HG02588 (cell line): ENCODE measurements at regions not wholly inside any gene's neighbourhood (a gene's known extent, or its start where the extent isn't known, plus 50 kb on each side); places are given as distances from the start of the nearest gene placed in this dataset.
A peak's percentile ranks its signal among the peaks of the same experiment; 100 is the strongest.

Source experiments
- ATAC-seq: cut with Tn5 transposase; IDR thresholded peaks from one replicate; pipeline ENCODE4 v1.9.1; 2021; ENCODE audit warnings: mild to moderate bottlenecking, moderate library complexity; ENCODE audit not compliant: unreplicated experiment

DNA sequence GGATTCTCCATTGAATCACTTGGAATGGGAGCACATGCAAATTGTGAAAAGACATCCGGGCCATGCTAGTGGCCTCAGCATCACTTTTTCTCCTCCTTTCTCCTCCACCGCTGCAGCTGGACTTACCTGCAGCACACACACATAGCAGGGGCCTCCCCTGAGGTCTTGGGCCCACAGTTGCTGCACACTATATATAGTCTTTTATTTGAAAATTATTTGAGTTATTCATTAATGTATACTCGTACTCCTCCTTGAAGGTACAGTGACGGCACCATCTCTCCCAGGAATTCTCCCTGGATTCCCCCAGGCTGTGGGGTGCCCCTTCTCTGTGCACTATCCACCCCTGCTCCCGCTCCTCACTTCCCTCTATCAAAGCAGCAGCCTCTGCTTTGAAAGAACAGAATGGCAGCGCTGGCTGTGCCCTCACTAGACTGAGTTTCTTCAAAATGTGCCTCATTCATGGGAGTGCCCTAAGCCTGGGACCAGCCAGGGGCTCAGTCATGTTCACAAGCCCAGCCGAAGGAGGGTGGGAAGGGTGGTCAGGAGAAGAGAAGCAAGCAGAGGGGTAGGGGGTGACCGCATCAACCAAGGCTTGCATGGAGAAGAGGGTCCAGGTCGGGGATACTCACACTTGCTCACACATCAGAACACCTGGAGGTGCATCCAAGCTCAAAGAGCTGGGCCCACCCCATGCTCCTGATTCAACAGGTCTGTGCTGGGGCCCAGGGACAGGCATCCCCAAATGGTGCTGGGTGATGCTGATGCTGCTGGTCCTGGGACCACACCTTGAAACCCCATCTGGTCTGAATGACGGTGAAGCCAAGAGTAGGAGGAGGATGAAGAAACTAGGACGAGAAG lies 156.2 kb upstream of the ZMIZ1 start:
- ATAC-seq = no peak

- no peak for ATAC-seq
Measured at GRCh38 chr10:78913219-78914059, 155.3 kb upstream of the ZMIZ1 start.

- no peak for ATAC-seq
Measured at GRCh38 chr10:78914060-78914378, 154.7 kb upstream of the ZMIZ1 start.

GRCh38 chr10:78914502-78915189 lies 154.1 kb upstream of the ZMIZ1 start:
- peak; percentile 50 for ATAC-seq

GRCh38 chr10:78915190-78915518 lies 153.6 kb upstream of the ZMIZ1 start:
- peak; percentile 32 for ATAC-seq

GRCh38 chr10:78916227-78916626 lies 152.5 kb upstream of the ZMIZ1 start:
- no peak for ATAC-seq

DNA sequence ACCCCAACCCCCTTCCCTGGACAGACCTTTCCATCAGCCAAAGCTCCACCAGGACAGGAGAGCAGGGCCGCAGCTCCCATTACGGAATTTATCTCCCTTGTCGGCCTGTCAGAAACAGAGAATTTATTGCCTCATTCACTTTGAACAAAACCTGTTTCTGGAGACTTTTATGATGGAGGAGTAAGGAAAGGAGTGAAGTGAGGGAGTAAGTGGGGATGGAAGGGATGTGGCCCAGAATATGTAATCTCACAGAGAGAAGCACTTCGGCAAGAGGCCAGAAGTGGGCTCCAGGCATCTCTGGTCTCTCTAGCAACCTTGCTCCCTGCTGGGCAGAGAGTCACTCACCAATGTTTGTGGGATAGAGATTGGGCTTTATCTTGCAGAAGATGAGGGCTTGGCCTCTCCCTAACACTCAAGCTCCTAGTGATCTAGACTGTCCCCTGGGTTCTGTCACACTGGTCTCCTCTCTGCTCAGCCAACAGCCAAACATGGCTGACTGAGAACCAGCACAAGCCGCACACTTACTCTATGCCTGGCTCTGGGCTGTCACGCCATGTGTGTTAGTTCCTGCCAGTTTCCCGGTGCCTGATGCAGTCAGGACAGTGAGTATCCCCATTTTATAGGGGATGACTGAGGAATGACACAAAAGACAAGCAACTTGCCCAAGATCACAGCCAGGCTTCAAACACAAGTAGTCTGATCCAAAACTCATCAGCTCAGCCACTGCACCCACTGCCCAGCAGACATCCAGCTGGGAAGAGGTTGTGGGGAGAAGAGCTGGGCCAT lies 149.4 kb upstream of the ZMIZ1 start:
- ATAC-seq = no peak

GRCh38 chr10:78920011-78920410 lies 148.8 kb upstream of the ZMIZ1 start:
- ATAC-seq = no peak

DNA sequence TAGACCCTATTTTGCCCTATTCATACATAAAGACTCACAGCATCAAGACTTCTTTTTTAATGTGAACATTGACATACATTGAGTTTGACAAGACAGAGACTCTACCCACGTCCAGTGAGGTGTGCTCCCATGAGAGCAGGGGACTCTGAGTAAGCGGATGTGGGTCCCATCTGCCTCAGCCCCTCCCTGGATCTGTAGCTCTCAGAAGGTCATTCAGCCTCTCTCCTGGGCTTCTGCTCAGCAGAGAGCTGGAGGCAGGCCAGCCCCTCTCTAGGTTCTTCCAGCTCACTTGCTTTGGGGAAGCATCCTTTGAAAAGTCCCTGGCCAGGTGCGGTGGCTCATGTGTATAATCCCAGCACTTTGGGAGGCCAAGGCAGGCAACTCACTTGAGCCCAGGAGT lies 146.9 kb upstream of the ZMIZ1 start:
- no peak for ATAC-seq

- ATAC-seq = no peak
Measured at GRCh38 chr10:78923647-78924318, 145.0 kb upstream of the ZMIZ1 start.

DNA sequence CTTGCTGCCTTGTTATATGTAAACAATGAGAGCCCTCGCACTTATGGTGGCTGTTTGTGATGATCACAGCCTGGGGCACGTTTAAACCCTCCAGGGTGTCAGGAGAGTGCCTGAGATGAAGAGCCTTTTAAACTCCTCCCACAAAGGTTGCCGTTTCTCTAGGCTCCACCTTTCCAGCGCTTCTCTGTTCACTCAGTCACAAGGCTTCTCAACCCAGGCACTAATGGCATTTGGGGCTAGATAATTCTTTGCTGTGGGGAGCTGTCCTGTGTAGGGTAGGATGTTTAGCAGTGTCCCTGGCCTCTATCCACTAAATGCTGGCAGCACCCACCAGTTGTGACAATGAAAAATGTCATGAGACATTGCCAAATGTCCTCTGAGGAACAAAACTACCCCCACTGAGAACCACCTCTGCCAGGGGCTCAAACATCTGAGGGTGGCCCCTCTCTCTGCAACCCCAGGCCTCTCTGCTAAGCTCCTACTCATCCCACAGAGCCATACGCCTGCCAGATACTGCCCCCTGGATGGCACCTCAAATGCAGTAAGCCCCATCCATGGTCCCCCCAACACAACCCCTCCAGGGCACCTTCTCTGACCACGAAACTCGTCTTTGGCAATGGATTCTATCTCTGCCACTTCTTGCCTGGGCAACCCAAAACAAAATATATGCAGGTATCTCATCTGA lies 144.3 kb upstream of the ZMIZ1 start:
- ATAC-seq = no peak

GRCh38 chr10:78925275-78925674 lies 143.5 kb upstream of the ZMIZ1 start:
- ATAC-seq = no peak

- ATAC-seq = no peak
Measured at GRCh38 chr10:78925800-78926319, 142.9 kb upstream of the ZMIZ1 start.

- no peak for ATAC-seq
Measured at GRCh38 chr10:78927257-78927995, 141.3 kb upstream of the ZMIZ1 start.

DNA sequence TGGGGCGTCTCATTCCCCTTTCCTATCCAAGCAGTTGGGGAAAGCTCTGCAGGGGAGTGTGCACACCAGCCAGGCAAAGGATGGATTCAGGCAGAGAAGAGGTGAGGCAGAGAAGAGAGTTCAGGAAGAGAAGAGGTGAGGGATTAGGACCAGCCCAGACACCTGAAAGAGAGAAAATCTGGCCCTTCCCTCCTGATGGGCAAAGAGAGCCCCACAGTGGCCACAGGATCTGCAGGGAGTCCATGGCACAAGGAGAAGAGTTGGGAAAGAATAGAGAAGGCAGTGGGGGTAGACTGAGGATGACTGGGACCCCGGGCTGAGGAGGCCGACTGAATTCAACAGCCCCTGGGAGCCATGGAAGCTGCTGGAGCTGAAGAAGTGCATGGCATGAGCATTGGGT lies 140.4 kb upstream of the ZMIZ1 start:
- ATAC-seq = no peak

DNA sequence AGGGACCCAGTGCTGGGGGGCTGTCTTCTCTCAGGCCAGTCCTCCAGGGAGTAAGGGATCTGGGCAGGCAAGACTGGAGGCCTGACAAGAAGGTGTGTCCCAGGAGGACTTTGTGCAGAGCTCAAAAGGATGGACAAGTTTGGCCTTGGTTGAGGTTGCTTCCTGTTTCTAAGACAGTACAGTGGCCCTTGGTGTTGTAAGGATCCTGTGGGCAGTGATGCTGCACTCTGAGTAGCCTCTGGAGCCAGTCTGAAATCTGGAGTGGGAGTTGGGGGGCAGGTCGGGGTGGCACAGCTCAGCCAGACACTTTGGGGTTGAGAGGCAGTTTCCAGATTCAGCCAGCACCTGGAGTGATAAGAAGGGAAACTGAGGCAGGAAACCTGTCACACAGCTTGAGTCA lies 139.2 kb upstream of the ZMIZ1 start:
- ATAC-seq = no peak

- no peak for ATAC-seq
Measured at GRCh38 chr10:78931321-78932053, 137.3 kb upstream of the ZMIZ1 start.

GRCh38 chr10:78932054-78932386 lies 136.7 kb upstream of the ZMIZ1 start:
- ATAC-seq = no peak
